ENCODE measurements at regions not wholly inside any gene's neighbourhood (a gene's known extent, or its start where the extent isn't known, plus 50 kb on each side); places are given as distances from the start of the nearest gene placed in this dataset.

- DNase-seq (ENCODE audit: low spot score), result no peak
Observed at GRCh38 chr4:187919966-187920365, 75.6 kb upstream of the ZFP42 start.

- no peak for DNase-seq (ENCODE audit: low spot score)
Observed at GRCh38 chr4:187921946-187922623, 73.5 kb upstream of the ZFP42 start.

GRCh38 chr4:187929024-187929423 lies 66.5 kb upstream of the ZFP42 start:
- DNase-seq (ENCODE audit: low spot score), result no peak

- no peak for DNase-seq (ENCODE audit: low spot score)
Observed at GRCh38 chr4:187934766-187935165, 60.8 kb upstream of the ZFP42 start.

- no peak for DNase-seq (ENCODE audit: low spot score)
Observed at GRCh38 chr4:187937557-187937956, 58.0 kb upstream of the ZFP42 start.

GRCh38 chr4:187940299-187940698 lies 55.3 kb upstream of the ZFP42 start:
- DNase-seq (ENCODE audit: low spot score), result no peak

GRCh38 chr4:187942968-187943367 lies 52.6 kb upstream of the ZFP42 start:
- DNase-seq (ENCODE audit: low spot score), result no peak

GRCh38 chr4:187944179-187944578 lies 51.4 kb upstream of the ZFP42 start:
- DNase-seq (ENCODE audit: low spot score), result no peak

Data from HuH-7.5 (cell line).